ENCODE measurements at regions not wholly inside any gene's neighbourhood (a gene's known extent, or its start where the extent isn't known, plus 50 kb on each side); places are given as distances from the start of the nearest gene placed in this dataset.

- TF ChIP-seq EZH2 (IDR thresholded peaks at IDR 0.05; ENCODE audit: borderline replicate concordance) (no peak), CTCF (IDR thresholded peaks at IDR 0.05; ENCODE audit: poor library complexity) (no peak)
Measured at GRCh38 chr5:67802766-67803165, 412.8 kb upstream of the PIK3R1 start.

Data from hepatocyte (in vitro differentiated cells).